HG02759 (cell line): ENCODE measurements at regions not wholly inside any gene's neighbourhood (a gene's known extent, or its start where the extent isn't known, plus 50 kb on each side); places are given as distances from the start of the nearest gene placed in this dataset.

Source experiments
- ATAC-seq: cut with Tn5 transposase; IDR thresholded peaks from one replicate; pipeline ENCODE4 v1.9.1; 2021; ENCODE audit warnings: mild to moderate bottlenecking, moderate library complexity; ENCODE audit not compliant: unreplicated experiment

- no peak for ATAC-seq
Measured at GRCh38 chr6:132107896-132108295, 156.7 kb upstream of the CCN2 start.

- ATAC-seq, result no peak
Measured at GRCh38 chr6:132101535-132101934, 150.4 kb upstream of the CCN2 start.

GRCh38 chr6:132100388-132100990 is 149.3 kb upstream of the CCN2 start:
- no peak for ATAC-seq

GRCh38 chr6:132096996-132097395 is 145.8 kb upstream of the CCN2 start:
- no peak for ATAC-seq

GRCh38 chr6:132096245-132096644 is 145.1 kb upstream of the CCN2 start:
- ATAC-seq, result no peak

GRCh38 chr6:132089173-132089572 is 138.0 kb upstream of the CCN2 start:
- ATAC-seq, result no peak

GRCh38 chr6:132088150-132088549 is 137.0 kb upstream of the CCN2 start:
- no peak for ATAC-seq

GRCh38 chr6:132087391-132087790 is 136.2 kb upstream of the CCN2 start:
- no peak for ATAC-seq

GRCh38 chr6:132085731-132086130 is 134.6 kb upstream of the CCN2 start:
- no peak for ATAC-seq

- ATAC-seq, result peak; percentile 80
Measured at GRCh38 chr6:132084811-132085509, 133.8 kb upstream of the CCN2 start.

GRCh38 chr6:132082421-132082820 is 131.2 kb upstream of the CCN2 start:
- no peak for ATAC-seq

GRCh38 chr6:132081338-132081737 is 130.2 kb upstream of the CCN2 start:
- no peak for ATAC-seq

- no peak for ATAC-seq
Measured at GRCh38 chr6:132079286-132079685, 128.1 kb upstream of the CCN2 start.

- ATAC-seq, result no peak
Measured at GRCh38 chr6:132076452-132076851, 125.3 kb upstream of the CCN2 start.

- no peak for ATAC-seq
Measured at GRCh38 chr6:132072831-132073230, 121.7 kb upstream of the CCN2 start.

GRCh38 chr6:132072271-132072670 is 121.1 kb upstream of the CCN2 start:
- no peak for ATAC-seq

- no peak for ATAC-seq
Measured at GRCh38 chr6:132070356-132070755, 119.2 kb upstream of the CCN2 start.

- no peak for ATAC-seq
Measured at GRCh38 chr6:132068766-132069165, 117.6 kb upstream of the CCN2 start.

GRCh38 chr6:132067286-132067685 is 116.1 kb upstream of the CCN2 start:
- no peak for ATAC-seq

GRCh38 chr6:132065556-132065955 is 114.4 kb upstream of the CCN2 start:
- no peak for ATAC-seq

- no peak for ATAC-seq
Measured at GRCh38 chr6:132063738-132064137, 112.6 kb upstream of the CCN2 start.

GRCh38 chr6:132063204-132063603 is 112.0 kb upstream of the CCN2 start:
- no peak for ATAC-seq

- no peak for ATAC-seq
Measured at GRCh38 chr6:132062626-132063025, 111.5 kb upstream of the CCN2 start.
